ENCODE measurements at regions not wholly inside any gene's neighbourhood (a gene's known extent, or its start where the extent isn't known, plus 50 kb on each side); places are given as distances from the start of the nearest gene placed in this dataset.

GRCh38 chr20:59508729-59509128 is 95.6 kb upstream of the PHACTR3 start:
- DNase-seq: no peak

- DNase-seq: no peak
Observed at GRCh38 chr20:59512651-59513050, 91.7 kb upstream of the PHACTR3 start.

DNA sequence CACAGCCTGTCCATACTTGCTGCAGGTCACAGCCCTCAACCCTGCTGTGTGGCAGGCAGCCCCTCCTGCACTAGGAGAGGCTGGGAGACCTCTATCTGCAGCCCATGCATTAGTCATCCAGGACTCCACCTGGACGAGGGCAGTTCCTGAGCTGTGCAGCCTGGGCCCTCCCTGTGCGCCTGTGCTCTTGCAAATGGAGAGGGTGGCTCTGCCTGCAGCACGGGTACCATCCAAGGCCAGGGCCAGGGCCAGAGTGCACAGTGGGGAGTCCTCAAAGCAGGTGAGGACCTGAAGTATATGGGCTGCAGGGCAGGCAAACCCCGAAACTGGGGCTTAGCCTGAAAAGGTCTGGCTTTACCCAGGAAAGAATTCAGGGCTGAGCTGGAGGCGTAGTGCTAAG is 89.8 kb upstream of the PHACTR3 start:
- DNase-seq: no peak

GRCh38 chr20:59515013-59515905 is 89.1 kb upstream of the PHACTR3 start:
- peak; percentile 59 for DNase-seq

DNA sequence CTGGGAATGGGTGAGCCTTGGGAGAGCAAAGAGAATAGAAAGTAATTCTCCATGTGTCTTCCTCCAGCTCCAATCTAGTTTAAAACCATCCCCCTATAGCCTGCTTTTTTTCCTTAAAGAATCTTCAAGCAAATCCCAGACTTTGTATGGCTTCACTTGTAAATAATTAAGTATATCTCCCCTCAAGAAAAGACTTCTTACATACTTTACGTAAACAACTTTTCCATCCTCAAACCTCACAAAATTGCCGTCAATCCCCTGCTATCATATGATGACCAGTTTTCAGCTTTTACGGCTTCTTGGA is 88.5 kb upstream of the PHACTR3 start:
- no peak for DNase-seq

GRCh38 chr20:59518881-59519706 is 85.2 kb upstream of the PHACTR3 start:
- DNase-seq: peak; percentile 30

DNA sequence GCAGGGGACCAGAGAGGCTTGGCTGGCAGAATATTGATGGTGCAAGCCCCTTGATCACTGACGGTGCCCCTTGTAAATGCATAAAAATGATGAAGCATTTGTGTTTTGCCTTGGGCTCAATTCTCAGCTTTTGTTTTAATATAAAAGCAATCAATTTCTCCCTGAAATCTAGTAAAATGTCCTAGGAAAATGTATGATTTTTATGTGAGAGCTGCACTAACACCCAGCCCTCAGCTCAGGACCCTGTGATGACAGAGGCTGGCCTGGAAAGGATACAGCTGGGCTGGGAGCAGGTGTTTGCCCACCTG is 84.7 kb upstream of the PHACTR3 start:
- no peak for DNase-seq

DNA sequence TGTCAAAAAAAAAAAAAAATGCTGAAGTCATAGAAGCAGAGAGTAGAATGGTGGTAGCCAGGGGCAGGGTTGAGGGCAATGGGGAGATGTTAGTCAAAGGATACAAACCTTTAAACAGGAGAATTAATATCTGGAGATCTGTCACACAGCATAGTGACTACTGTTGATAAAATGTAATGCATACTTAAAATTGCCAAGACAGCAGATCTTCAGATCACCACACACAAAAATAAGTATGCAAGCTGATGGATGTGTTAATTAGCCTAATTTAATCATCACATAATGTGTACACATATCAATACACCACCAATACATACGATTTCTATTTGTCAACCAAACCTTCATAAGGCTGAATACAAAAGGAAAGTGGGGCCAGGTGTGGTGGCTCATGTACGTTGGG is 83.5 kb upstream of the PHACTR3 start:
- DNase-seq: no peak

DNA sequence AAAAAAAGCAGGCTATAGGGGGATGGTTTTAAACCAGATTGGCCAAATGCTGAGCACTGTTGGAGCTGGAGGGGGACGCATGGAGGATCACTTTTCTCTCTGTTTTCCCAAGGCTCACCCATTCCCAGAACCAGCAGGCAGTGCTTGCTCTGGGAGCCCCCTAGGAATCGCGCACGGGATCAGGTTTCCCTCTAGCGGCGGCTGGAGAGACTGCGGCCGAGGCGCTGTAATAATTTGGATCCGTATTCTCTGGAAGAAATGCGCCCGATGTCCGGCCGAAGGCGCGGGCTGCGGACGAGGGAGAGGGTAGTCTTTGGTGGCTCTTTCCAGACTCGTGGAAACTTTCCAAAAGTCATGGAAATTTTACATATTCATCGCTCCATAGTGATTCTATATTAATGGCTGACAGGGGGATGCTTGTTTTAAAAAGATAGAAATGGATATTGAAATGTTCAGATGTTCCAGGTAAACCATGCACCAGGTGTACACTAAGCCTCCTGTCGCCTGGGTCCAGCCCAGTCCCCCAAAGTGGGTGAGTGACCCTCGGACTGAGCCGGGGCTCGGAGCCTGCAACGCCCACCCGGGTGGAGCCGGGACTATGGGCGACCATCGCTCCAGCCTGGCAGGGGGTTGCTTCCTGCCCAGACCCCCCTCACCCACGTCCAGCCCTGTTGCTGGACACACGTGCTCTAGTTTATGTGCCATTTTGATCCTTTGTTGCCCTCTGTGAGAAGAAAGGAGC is 78.7 kb upstream of the PHACTR3 start:
- DNase-seq: peak; percentile 69

GRCh38 chr20:59526242-59527225 is 77.8 kb upstream of the PHACTR3 start:
- no peak for DNase-seq

DNA sequence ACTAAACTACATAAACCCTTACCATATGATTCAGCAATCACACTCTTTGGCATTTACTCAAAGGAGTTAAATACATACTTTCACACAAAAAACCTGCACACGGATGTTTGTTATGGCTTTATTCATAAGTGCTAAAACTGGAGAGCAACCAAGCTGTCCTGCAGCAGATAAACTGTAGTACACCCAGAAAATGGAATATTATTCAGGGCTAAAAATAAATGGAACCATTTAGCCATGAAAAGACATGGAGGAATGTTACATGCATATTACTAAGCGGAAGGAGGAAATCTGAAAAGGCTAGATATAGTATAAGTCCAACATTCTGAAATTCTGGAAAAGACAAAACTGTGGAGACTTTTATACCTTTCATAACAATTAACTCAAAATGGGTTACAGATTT is 73.6 kb upstream of the PHACTR3 start:
- no peak for DNase-seq

GRCh38 chr20:59537991-59538390 is 66.3 kb upstream of the PHACTR3 start:
- DNase-seq: no peak

DNA sequence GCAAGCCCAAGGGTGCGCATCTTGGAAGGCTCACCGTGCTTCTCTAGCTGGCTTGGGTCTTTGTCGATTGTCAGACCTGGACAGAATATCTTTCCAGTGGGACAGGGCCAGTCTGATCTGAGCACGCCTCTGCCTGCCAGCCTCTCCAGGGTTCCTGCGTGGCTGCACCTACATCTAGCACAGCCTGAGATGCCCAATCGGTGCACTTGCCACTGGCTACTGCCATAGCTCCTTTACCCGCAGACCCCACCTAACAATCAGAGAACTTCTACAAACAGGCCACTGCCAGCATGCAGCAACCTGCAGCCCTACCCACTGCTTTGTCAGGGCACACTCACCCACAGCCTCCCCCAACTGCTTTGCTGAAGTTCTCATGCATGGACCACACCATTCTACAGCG is 56.7 kb upstream of the PHACTR3 start:
- DNase-seq: no peak

All from stimulated activated CD8-positive, alpha-beta memory T cell treated with anti-CD3 and anti-CD28 coated beads, Interleukin-4, amount 100 ng/mL, for 48 hours (primary cell).